ENCODE measurements at regions not wholly inside any gene's neighbourhood (a gene's known extent, or its start where the extent isn't known, plus 50 kb on each side); places are given as distances from the start of the nearest gene placed in this dataset.
"Not testable (repeated sequence)": the region's sequence is repeated elsewhere in the genome, so short reads cannot be mapped to it uniquely, and the experiment has no call there.

GRCh38 chr13:78054157-78054556, 135.5 kb upstream of the EDNRB start:
- no peak for FAIRE-seq
- no peak for DNase-seq (ENCODE audit: insufficient read length, low spot score)
- no peak for TF ChIP-seq POLR2A (IDR thresholded peaks at IDR 0.05; ENCODE audit: low read depth, low read length)

GRCh38 chr13:78047151-78047550, 128.5 kb upstream of the EDNRB start:
- no peak for TF ChIP-seq POLR2A (IDR thresholded peaks at IDR 0.05; ENCODE audit: low read depth, low read length)
- DNase-seq (ENCODE audit: insufficient read length, low spot score) (no peak), FAIRE-seq (no peak)

- FAIRE-seq (no peak), DNase-seq (ENCODE audit: insufficient read length, low spot score) (no peak)
- TF ChIP-seq POLR2A (IDR thresholded peaks at IDR 0.05; ENCODE audit: low read depth, low read length) = no peak
These were observed 127.7 kb upstream of the EDNRB start for GRCh38 chr13:78046331-78046730.

GRCh38 chr13:78045916-78046315, 127.3 kb upstream of the EDNRB start:
- no peak for TF ChIP-seq POLR2A (IDR thresholded peaks at IDR 0.05; ENCODE audit: low read depth, low read length)
- FAIRE-seq (no peak), DNase-seq (ENCODE audit: insufficient read length, low spot score) (no peak)

GRCh38 chr13:78041366-78041765, 122.7 kb upstream of the EDNRB start:
- DNase-seq (ENCODE audit: insufficient read length, low spot score); FAIRE-seq: not testable (repeated sequence)

GRCh38 chr13:78040205-78040830, 121.7 kb upstream of the EDNRB start:
- no peak for DNase-seq (ENCODE audit: insufficient read length, low spot score)
- no peak for TF ChIP-seq POLR2A (IDR thresholded peaks at IDR 0.05; ENCODE audit: low read depth, low read length)
- no peak for FAIRE-seq

- no peak for DNase-seq (ENCODE audit: insufficient read length, low spot score)
- no peak for TF ChIP-seq POLR2A (IDR thresholded peaks at IDR 0.05; ENCODE audit: low read depth, low read length)
- FAIRE-seq = no peak
These were observed 118.2 kb upstream of the EDNRB start for GRCh38 chr13:78036841-78037240.

GRCh38 chr13:78035500-78035899, 116.9 kb upstream of the EDNRB start:
- no peak for DNase-seq (ENCODE audit: insufficient read length, low spot score)
- FAIRE-seq = no peak
- no peak for TF ChIP-seq POLR2A (IDR thresholded peaks at IDR 0.05; ENCODE audit: low read depth, low read length)

GRCh38 chr13:78033509-78033908, 114.9 kb upstream of the EDNRB start:
- no peak for DNase-seq (ENCODE audit: insufficient read length, low spot score)
- TF ChIP-seq POLR2A (IDR thresholded peaks at IDR 0.05; ENCODE audit: low read depth, low read length) = no peak
- FAIRE-seq = no peak

GRCh38 chr13:78032132-78032531, 113.5 kb upstream of the EDNRB start:
- no peak for TF ChIP-seq POLR2A (IDR thresholded peaks at IDR 0.05; ENCODE audit: low read depth, low read length)
- no peak for DNase-seq (ENCODE audit: insufficient read length, low spot score)
- FAIRE-seq = no peak

- no peak for TF ChIP-seq POLR2A (IDR thresholded peaks at IDR 0.05; ENCODE audit: low read depth, low read length)
- DNase-seq (ENCODE audit: insufficient read length, low spot score) (no peak), FAIRE-seq (no peak)
These were observed 111.8 kb upstream of the EDNRB start for GRCh38 chr13:78030341-78030896.

- no peak for TF ChIP-seq POLR2A (IDR thresholded peaks at IDR 0.05; ENCODE audit: low read depth, low read length)
- FAIRE-seq = no peak
- no peak for DNase-seq (ENCODE audit: insufficient read length, low spot score)
These were observed 111.3 kb upstream of the EDNRB start for GRCh38 chr13:78029901-78030300.

GRCh38 chr13:78028960-78029359, 110.3 kb upstream of the EDNRB start:
- DNase-seq (ENCODE audit: insufficient read length, low spot score) = no peak
- no peak for FAIRE-seq
- TF ChIP-seq POLR2A (IDR thresholded peaks at IDR 0.05; ENCODE audit: low read depth, low read length) = no peak

- DNase-seq (ENCODE audit: insufficient read length, low spot score) (no peak), FAIRE-seq (no peak)
- no peak for TF ChIP-seq POLR2A (IDR thresholded peaks at IDR 0.05; ENCODE audit: low read depth, low read length)
These were observed 106.4 kb upstream of the EDNRB start for GRCh38 chr13:78024996-78025395.

GRCh38 chr13:78022164-78022877, 103.7 kb upstream of the EDNRB start:
- FAIRE-seq (peak; percentile 85), DNase-seq (ENCODE audit: insufficient read length, low spot score) (peak; percentile 5)
- no peak for TF ChIP-seq POLR2A (IDR thresholded peaks at IDR 0.05; ENCODE audit: low read depth, low read length)
